GM12878 (cell line): ENCODE measurements at regions not wholly inside any gene's neighbourhood (a gene's known extent, or its start where the extent isn't known, plus 50 kb on each side); places are given as distances from the start of the nearest gene placed in this dataset.

Experiments used
- EGR1 ChIP-seq, 2 experiments: IDR thresholded peaks; 1 replicate in 1 of 2; 2 replicates in 1 of 2; pipeline ENCODE4 v1.6.1; 2011 to 2012; ENCODE audit warnings: low read depth in 2 of 2, low read length in 2 of 2, borderline replicate concordance in 1 of 2, mild to moderate bottlenecking in 1 of 2, moderate library complexity in 1 of 2
- EZH2 ChIP-seq: IDR thresholded peaks from 2 replicates; pipeline ENCODE4 v1.6.1; 2012; ENCODE audit warnings: low read depth, mild to moderate bottlenecking, control low read depth, inconsistent platforms, low read length, borderline replicate concordance; ENCODE audit not compliant: control insufficient read depth
- HDAC6 ChIP-seq: fragments of 200-600 bp; sonication (generic); IDR thresholded peaks from one replicate; pipeline ENCODE4 v1.8.0; 2017; ENCODE audit warnings: antibody characterized with exemption; ENCODE audit not compliant: unreplicated experiment
- POLR2A ChIP-seq: IDR thresholded peaks from 2 replicates; pipeline ENCODE4 v1.6.1; 2011; ENCODE audit warnings: low read depth, mild to moderate bottlenecking, low read length
- SPI1 ChIP-seq: IDR thresholded peaks from 2 replicates; pipeline ENCODE4 v1.6.1; 2011; ENCODE audit warnings: low read depth, mild to moderate bottlenecking, low read length, moderate library complexity, borderline replicate concordance; ENCODE audit not compliant: insufficient read depth
- TCF3 ChIP-seq: IDR thresholded peaks from 2 replicates; pipeline ENCODE4 v1.6.1; 2012; ENCODE audit warnings: low read depth, mild to moderate bottlenecking, low read length, borderline replicate concordance; ENCODE audit not compliant: insufficient read depth
- TCF7 ChIP-seq: IDR thresholded peaks from 2 replicates; pipeline ENCODE4 v1.6.1; 2014; ENCODE audit warnings: antibody characterized with exemption, borderline replicate concordance
- TF ChIP-seq, protein P1 (sequence below): fragments of 450-650 bp; IDR thresholded peaks from 2 replicates; pipeline ENCODE4 v1.6.1; 2017; ENCODE audit warnings: mild to moderate bottlenecking, moderate library complexity
- TF ChIP-seq, protein P2 (sequence below), 3 experiments: IDR thresholded peaks in 2 of 3; conservative IDR thresholded peaks in 1 of 3; 2 replicates each; pipeline ENCODE4 v1.5.1; 2011; ENCODE audit warnings: low read depth in 3 of 3, low read length in 3 of 3, mild to moderate bottlenecking in 3 of 3, control low read depth in 2 of 3, moderate library complexity in 2 of 3, inconsistent platforms in 1 of 3, mixed read lengths in 1 of 3; ENCODE audit not compliant: control insufficient read depth in 2 of 3, insufficient read depth in 1 of 3; ENCODE audit errors: extremely low read depth in 1 of 3

DNA sequence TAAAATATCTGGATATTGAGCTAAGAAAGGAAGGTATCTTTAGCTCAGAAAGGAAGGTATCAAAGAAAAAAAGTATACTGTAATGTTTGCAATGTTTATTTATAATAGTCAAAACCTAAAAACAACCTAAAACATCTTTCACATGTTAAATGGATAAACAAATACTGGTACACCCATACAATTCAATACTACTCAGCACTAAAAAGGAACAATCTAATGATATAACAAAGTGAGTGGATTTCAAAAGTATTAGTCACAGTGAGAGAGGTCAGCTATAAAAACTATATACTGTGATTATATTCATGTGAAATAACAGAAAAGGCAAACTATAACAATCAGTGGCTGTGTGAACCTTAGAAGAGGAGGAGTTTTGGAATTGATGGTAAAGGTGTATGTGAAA, 455.0 kb upstream of the FTMT start:
- TF ChIP-seq, protein P1, sequence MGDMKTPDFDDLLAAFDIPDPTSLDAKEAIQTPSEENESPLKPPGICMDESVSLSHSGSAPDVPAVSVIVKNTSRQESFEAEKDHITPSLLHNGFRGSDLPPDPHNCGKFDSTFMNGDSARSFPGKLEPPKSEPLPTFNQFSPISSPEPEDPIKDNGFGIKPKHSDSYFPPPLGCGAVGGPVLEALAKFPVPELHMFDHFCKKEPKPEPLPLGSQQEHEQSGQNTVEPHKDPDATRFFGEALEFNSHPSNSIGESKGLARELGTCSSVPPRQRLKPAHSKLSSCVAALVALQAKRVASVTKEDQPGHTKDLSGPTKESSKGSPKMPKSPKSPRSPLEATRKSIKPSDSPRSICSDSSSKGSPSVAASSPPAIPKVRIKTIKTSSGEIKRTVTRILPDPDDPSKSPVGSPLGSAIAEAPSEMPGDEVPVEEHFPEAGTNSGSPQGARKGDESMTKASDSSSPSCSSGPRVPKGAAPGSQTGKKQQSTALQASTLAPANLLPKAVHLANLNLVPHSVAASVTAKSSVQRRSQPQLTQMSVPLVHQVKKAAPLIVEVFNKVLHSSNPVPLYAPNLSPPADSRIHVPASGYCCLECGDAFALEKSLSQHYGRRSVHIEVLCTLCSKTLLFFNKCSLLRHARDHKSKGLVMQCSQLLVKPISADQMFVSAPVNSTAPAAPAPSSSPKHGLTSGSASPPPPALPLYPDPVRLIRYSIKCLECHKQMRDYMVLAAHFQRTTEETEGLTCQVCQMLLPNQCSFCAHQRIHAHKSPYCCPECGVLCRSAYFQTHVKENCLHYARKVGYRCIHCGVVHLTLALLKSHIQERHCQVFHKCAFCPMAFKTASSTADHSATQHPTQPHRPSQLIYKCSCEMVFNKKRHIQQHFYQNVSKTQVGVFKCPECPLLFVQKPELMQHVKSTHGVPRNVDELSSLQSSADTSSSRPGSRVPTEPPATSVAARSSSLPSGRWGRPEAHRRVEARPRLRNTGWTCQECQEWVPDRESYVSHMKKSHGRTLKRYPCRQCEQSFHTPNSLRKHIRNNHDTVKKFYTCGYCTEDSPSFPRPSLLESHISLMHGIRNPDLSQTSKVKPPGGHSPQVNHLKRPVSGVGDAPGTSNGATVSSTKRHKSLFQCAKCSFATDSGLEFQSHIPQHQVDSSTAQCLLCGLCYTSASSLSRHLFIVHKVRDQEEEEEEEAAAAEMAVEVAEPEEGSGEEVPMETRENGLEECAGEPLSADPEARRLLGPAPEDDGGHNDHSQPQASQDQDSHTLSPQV, result no peak
- TF ChIP-seq EZH2 (no peak), TCF7 (no peak), POLR2A (no peak), HDAC6 (no peak), EGR1 (IDR thresholded peaks at IDR 0.05; ENCODE audit: borderline replicate concordance in 1 of 2, low read depth in 2 of 2, low read length in 2 of 2) (no peak), TCF3 (no peak), SPI1 (no peak)
- TF ChIP-seq, protein P2, sequence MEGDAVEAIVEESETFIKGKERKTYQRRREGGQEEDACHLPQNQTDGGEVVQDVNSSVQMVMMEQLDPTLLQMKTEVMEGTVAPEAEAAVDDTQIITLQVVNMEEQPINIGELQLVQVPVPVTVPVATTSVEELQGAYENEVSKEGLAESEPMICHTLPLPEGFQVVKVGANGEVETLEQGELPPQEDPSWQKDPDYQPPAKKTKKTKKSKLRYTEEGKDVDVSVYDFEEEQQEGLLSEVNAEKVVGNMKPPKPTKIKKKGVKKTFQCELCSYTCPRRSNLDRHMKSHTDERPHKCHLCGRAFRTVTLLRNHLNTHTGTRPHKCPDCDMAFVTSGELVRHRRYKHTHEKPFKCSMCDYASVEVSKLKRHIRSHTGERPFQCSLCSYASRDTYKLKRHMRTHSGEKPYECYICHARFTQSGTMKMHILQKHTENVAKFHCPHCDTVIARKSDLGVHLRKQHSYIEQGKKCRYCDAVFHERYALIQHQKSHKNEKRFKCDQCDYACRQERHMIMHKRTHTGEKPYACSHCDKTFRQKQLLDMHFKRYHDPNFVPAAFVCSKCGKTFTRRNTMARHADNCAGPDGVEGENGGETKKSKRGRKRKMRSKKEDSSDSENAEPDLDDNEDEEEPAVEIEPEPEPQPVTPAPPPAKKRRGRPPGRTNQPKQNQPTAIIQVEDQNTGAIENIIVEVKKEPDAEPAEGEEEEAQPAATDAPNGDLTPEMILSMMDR (IDR thresholded peaks at IDR 0.05 in 2 of 3, conservative IDR thresholded peaks at IDR 0.05 in 1 of 3; ENCODE audit: control insufficient read depth in 2 of 3, extremely low read depth in 1 of 3, insufficient read depth in 1 of 3, low read depth in 3 of 3, low read length in 3 of 3), result no peak
